Activated naive CD4-positive, alpha-beta T cell treated with anti-CD3 and anti-CD28 coated beads, Interleukin-2, amount 50 U/mL, for 72 hours (primary cell): ENCODE measurements at regions not wholly inside any gene's neighbourhood (a gene's known extent, or its start where the extent isn't known, plus 50 kb on each side); places are given as distances from the start of the nearest gene placed in this dataset.
A peak's percentile ranks its signal among the peaks of the same experiment; 100 is the strongest.
"Not testable (repeated sequence)": the region's sequence is repeated elsewhere in the genome, so short reads cannot be mapped to it uniquely, and the experiment has no call there.

Experiments
- ATAC-seq, 2 donors: fragments of 150-1000 bp; cut with Tn5 transposase; 2 replicates each; pipeline ENCODE4 v1.10.0; 2021; ENCODE audit warnings: mild to moderate bottlenecking in 2 of 2, moderate library complexity in 2 of 2
- DNase-seq, 2 donors: peaks; one replicate each; pipeline ENCODE4 v3.0.0; 2021 to 2022; ENCODE audit warnings: low spot score in 2 of 2
- H3K27ac Mint-ChIP-seq, 2 donors: one replicate each; pipeline ENCODE4 v1.8.0; 2022; ENCODE audit warnings: mild to moderate bottlenecking in 2 of 2, mixed read lengths in 2 of 2
- H3K36me3 Mint-ChIP-seq, 2 donors: one replicate each; pipeline ENCODE4 v1.8.0; 2022; ENCODE audit warnings: mixed read lengths in 2 of 2
- H3K9me3 Mint-ChIP-seq, 2 donors: one replicate each; pipeline ENCODE4 v1.8.0; 2022; ENCODE audit warnings: mixed read lengths in 2 of 2

DNA sequence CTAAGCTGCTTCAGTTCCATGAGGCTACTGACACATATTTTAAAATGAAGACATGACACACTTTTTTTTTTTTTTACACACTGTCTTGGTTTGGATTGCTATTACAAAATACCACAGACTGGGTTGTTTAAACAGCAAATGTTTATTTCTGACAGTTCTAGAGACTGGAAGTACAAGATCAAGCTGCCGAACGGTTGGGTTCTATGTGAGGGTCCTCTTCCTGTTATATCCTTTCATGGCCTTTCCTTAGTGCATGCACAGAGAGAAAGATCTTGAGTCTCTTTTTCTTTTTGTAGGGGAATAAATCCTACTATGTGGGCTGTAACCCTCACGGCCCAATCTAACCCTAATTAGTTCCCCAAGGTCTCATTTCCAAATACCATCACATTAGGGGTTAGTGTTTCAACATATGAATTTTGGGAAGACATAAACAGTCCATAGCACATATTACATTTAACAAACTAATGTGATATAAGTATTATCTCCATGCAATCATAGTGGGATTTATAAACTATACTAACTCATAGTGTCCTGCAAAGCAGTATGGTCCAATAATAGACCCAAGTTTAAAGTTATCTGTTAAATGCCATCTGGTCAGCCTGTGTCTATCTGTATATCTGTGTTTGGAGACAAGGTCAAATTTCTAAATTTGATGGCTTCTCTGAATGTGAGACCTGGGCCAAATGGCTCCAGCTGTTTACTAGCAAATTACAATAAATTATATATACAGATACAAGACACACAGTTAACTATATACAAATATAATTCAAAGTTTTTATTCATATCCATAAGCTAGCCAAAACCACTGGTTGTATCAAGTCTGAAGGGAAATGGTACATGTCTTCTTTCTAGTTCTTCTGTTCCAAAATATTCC, 90.3 kb upstream of the NREP start:
- Mint-ChIP-seq H3K27ac (no peak overlapping the region), H3K9me3 (no peaks in the 10 kb centered on the region), H3K36me3 (no peaks in the 10 kb centered on the region)
- DNase-seq: no peak
- no peak for ATAC-seq

DNA sequence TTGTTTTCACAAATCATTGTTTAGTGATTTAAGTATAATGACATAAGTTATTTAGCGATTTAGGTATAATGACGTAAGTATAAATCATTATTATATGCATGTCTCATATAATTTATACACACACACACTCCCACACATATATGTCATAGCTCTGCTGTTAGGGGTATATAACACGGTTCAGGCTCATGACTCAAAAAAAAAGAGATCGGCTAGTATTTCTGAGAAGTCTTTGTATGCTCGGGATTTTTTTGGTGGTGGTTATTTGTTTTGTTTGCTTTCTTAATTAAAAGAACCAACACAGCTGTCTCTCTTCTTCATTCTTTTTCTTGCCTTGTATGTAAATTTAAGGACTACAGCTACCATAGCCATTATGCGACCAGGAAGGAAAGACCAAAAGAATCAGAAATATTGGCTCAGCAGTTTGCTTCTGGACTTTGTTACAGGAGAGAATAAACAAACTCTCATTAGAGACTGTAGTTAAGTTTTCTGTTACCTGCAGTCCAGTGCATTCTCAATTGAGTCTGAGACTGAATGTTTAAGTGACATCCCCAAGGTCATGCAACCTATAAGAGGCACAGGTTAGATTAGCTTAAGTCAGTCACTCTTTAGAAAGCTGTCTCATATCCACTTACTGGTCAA, 83.2 kb upstream of the NREP start:
- ATAC-seq: no peak

DNA sequence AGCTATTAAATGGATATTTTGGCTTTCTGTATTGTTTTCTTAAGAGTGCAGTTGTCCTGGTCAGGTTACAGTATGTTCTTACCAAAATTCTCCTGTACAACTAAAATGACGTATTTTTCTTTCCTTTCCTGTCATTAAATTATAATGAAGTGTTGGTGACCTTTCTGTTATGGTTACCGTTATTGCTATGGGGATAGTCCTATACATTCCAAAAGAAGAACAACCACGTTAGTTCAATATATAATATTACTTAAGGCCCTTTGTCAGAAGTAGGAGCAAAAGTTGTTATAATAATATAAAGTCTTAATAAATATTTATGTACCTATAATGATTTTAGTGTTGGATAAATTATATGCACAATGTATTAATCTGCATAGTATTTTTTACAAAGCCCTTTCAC, 82.4 kb upstream of the NREP start:
- ATAC-seq (no peak), DNase-seq (no peak)
- Mint-ChIP-seq H3K27ac (no peak overlapping the region), H3K36me3 (no peaks in the 10 kb centered on the region), H3K9me3 (no peaks in the 10 kb centered on the region)

More for the DNA sequence above, 83.2 kb upstream of the NREP start:
- DNase-seq: no peak
- no peaks in the 10 kb centered on the region for H3K9me3 Mint-ChIP-seq
- H3K36me3 Mint-ChIP-seq: no peaks in the 10 kb centered on the region
- no peak overlapping the region for H3K27ac Mint-ChIP-seq

DNA sequence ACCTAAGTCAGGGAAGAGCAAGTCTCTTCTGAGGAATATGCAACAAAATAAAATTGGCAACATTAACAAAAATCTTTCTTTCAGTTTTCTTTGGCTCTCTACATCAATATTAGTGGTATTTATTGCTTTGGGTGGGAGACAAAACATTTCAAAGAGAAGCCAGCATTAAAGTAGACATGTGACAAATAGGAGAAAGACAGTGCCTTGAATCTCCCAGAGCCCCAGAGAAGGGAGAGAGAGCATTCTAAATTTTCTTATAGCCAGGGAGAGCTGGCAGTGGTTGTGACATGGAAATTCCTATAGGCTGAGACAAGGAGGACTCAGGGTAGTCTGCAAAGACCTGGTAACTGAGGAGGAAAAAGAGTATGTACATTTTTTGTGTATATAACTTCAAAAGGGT, 79.4 kb upstream of the NREP start:
- H3K27ac Mint-ChIP-seq: no peak overlapping the region
- ATAC-seq: no peak
- H3K36me3 Mint-ChIP-seq: no peaks in the 10 kb centered on the region
- no peaks in the 10 kb centered on the region for H3K9me3 Mint-ChIP-seq
- no peak for DNase-seq

DNA sequence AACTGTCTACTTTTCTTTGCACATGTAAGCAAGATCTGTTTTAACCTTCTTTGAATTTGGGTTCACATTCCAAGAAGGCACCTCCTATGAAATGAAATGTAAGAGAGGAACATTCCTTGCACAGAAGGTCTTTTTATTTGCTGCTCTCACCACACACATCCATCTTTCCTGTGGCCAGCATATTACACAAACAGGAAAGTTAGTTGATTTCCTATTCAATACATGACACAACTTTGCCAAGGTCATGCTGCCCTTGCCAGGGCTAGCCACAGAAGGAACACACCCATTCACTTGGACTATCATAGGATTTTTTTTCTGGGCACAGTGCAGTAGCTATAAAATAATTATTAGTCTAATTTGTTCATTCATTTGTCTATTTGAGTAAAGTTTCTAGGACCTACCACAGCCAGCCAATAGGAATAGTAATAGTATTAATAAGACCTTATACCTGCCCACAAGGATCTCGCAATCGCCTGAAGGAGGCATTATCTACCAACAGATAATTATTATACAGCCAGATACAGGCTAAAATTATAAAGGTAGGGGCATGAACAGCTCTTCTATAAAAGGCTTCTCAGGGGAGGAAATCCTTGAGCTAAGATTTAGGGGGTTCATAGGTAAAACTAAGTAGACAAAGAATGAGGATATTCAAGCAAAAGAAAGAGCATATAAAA, 78.1 kb upstream of the NREP start:
- ATAC-seq: no peak
- H3K27ac Mint-ChIP-seq: no peak overlapping the region
- DNase-seq: no peak
- H3K9me3 Mint-ChIP-seq: no peaks in the 10 kb centered on the region
- H3K36me3 Mint-ChIP-seq: no peaks in the 10 kb centered on the region

DNA sequence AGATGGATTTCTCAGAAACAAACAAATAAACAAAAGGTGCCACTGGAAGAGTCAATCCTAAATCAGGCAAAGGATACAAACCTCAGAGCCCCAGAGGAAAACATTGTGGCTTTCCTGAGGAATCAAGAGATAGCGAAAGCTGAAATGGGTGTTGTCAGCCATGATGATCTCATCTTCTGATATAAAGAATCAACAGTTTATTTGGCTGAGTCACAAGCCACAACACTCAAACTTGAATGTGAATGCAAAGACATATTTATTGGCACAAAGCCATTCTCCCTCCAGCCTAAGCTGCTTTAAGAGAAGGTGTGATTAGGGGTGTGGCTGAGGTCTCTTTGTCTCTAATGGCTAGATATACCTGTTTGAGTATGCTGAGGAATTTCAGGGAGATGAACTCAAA, 73.3 kb upstream of the NREP start:
- H3K36me3 Mint-ChIP-seq: no peaks in the 10 kb centered on the region
- no peak for DNase-seq
- ATAC-seq: peak in 1 of 2 donors; percentile 30
- no peak overlapping the region for H3K27ac Mint-ChIP-seq
- H3K9me3 Mint-ChIP-seq: no peaks in the 10 kb centered on the region

DNA sequence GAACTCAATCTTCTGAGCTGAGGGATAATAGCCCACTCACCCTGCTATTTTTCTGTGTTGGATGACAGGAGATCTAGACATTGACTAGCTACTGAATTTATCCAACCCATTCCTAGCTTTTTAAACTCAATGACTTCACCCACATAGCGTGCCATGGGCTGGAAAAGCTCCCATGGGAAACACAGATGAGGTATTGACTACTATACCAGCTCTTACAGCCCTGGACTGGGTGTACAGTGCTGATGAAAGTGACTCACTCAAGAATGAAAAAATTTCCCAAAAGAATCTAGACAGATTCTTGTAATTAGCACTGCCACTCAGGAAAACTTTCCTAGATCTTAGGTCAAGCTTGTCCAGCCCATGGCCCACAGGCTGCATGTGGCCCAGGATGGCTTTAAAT, 72.7 kb upstream of the NREP start:
- H3K36me3 Mint-ChIP-seq: no peaks in the 10 kb centered on the region
- no peaks in the 10 kb centered on the region for H3K9me3 Mint-ChIP-seq
- DNase-seq (no peak), ATAC-seq (no peak)
- H3K27ac Mint-ChIP-seq: no peak overlapping the region

DNA sequence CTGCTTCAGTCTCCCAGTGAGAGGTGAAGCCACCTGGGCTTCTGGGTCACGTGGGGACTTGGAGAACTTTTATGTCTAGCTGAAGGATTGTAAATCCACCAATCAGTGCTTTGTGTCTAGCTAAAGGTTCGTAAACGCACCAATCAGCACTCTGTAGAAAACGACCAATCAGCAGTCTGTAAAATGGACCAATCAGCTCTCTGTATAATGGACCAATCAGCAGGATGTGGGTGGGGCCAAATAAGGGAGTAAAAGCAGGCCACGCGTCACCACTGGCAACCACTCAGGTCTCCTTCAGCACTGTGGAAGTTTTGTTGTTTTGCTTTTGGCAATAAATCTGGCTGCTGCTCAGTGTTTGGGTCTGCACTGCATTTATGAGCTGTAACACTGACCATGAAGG, 69.1 kb upstream of the NREP start:
- H3K27ac Mint-ChIP-seq: peak overlapping the region in 1 of 2 donors; percentile 29
- no peaks in the 10 kb centered on the region for H3K36me3 Mint-ChIP-seq
- ATAC-seq: no peak
- no peak for DNase-seq
- H3K9me3 Mint-ChIP-seq: no peaks in the 10 kb centered on the region

DNA sequence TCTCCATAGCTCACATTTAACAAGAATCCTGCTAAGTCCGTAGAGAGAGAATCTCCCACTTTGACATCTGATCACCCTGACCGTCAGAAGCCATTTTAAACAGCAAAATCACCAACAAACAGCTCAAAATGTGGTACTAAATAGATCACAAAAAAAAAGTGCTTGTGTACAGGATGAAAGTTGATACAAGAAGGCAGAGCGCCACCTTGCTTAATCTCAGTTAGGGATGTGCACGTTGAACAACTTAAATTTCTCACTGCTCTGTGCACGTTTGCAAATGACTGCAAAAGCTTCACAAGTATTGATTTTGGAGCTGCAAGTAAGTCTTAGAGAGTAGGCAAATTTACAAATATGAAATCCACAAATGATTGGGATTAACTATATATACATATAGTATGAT, 63.1 kb upstream of the NREP start:
- DNase-seq (no peak), ATAC-seq (no peak)
- Mint-ChIP-seq H3K27ac (no peak overlapping the region), H3K9me3 (peaks cover 12 to 13% of the 10 kb centered on the region in 2 donors), H3K36me3 (peaks cover 0 to 12% of the 10 kb centered on the region in 2 donors)

DNA sequence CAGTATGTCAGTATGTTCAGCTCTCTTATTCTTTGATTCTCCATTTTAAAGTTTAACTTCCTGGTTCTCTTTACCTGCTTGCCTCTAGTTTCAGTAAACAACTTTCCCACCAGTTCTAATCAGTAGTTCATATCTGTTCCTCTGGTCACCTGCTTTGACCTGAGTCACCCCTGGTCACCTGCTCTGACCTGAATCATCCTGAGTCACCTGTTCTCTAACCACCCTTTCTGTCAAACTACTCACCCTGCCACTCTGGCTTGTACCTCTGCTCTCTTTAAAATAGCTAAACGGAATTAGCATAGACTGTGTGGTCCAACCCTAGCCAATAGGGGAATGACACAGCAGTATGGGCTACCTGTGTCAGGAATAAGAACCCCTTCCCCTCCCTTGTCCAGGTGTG, 62.0 kb upstream of the NREP start:
- Mint-ChIP-seq H3K9me3 (peaks cover 12 to 13% of the 10 kb centered on the region in 2 donors), H3K36me3 (peaks cover 0 to 12% of the 10 kb centered on the region in 2 donors)
- ATAC-seq, H3K27ac Mint-ChIP-seq, DNase-seq: not testable (repeated sequence)

DNA sequence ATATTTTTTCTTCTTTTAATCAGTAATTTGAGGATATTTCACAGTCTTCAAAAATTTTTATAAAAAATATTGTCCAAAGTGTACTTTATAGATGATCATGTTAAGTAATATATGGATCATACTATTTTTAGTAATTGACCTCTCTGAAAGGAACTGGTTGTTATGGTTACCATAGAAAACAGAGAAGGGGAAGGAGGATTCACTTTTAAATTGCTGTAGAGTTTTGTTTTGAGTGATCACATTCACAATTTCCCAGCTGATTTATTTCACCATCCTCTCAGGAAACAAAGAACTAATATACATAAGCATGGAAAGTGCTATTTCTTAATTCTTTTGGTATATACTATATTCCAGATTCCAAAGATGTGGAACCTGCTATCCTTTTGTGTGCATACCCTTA, 56.5 kb upstream of the NREP start:
- no peak for ATAC-seq
- no peaks in the 10 kb centered on the region for H3K9me3 Mint-ChIP-seq
- H3K27ac Mint-ChIP-seq: no peak overlapping the region
- DNase-seq: no peak
- no peaks in the 10 kb centered on the region for H3K36me3 Mint-ChIP-seq

DNA sequence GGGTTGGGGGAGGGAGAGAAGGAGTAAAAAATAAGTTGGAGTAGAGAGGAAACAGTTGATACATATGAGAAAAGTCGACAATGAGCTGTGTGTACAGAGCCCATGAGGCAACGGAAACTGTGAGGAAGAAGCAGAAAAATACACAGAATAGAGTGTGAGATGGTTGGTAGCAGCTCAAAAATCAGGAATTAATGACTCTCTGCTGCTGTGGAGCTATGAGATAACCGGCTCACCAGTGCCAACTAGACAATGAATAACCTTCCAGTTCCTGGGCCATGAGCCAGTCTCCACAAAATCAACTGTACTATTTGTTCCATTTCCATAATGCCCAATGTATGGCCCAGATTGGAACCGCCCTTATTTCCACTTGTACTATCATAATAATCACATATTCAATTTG, 53.1 kb upstream of the NREP start:
- no peak for ATAC-seq
- Mint-ChIP-seq H3K36me3 (no peaks in the 10 kb centered on the region), H3K27ac (no peak overlapping the region), H3K9me3 (no peaks in the 10 kb centered on the region)
- no peak for DNase-seq
